MM.1S (cell line): ENCODE measurements at regions not wholly inside any gene's neighbourhood (a gene's known extent, or its start where the extent isn't known, plus 50 kb on each side); places are given as distances from the start of the nearest gene placed in this dataset.

Experiments
- CTCF ChIP-seq: fragments of 300-600 bp; sonication (generic); IDR thresholded peaks from 2 replicates; pipeline ENCODE4 v1.5.1; 2016; ENCODE audit warnings: antibody characterized with exemption, low read length, mixed read lengths
- EZH2phosphoT487 ChIP-seq: fragments of 300-600 bp; sonication (generic); IDR thresholded peaks from 2 replicates; pipeline ENCODE4 v1.6.1; 2018; ENCODE audit warnings: antibody characterized with exemption, low read length

- TF ChIP-seq CTCF (no peak), EZH2phosphoT487 (no peak)
Observed at GRCh38 chr13:103349211-103349980, 283.2 kb upstream of the SLC10A2 start.
